Small intestine (tissue), 7 donors: ENCODE measurements at regions not wholly inside any gene's neighbourhood (a gene's known extent, or its start where the extent isn't known, plus 50 kb on each side); places are given as distances from the start of the nearest gene placed in this dataset.

Source experiments
- DNase-seq, 2 donors: peaks; one replicate each; pipeline versions ENCODE4 v3.0.0 to v3.0.0-alpha.2; 2013
- FAIRE-seq: peaks from 2 replicates; lab custom pipeline; 2012; peaks lifted over from hg19 to GRCh38; lab: Jason Lieb, UNC
- H3K27ac ChIP-seq, 3 donors: one replicate each; pipeline ENCODE4 v1.5.1; 2013; ENCODE audit warnings: low read length in 2 of 3, mild to moderate bottlenecking in 2 of 3, control low read depth in 1 of 3, inconsistent platforms in 1 of 3, low read depth in 1 of 3, moderate library complexity in 1 of 3
- H3K27me3 ChIP-seq, 3 donors: one replicate each; pipeline ENCODE4 v1.6.1; 2013; ENCODE audit warnings: low read length in 3 of 3, inconsistent platforms in 1 of 3; ENCODE audit not compliant: control insufficient read depth in 3 of 3, insufficient read depth in 3 of 3
- H3K36me3 ChIP-seq, 3 donors: one replicate each; pipeline ENCODE4 v1.6.1; 2013; ENCODE audit warnings: low read length in 3 of 3, inconsistent platforms in 1 of 3, low read depth in 1 of 3, mild to moderate bottlenecking in 1 of 3, moderate library complexity in 1 of 3; ENCODE audit not compliant: control insufficient read depth in 3 of 3, insufficient read depth in 2 of 3
- H3K4me1 ChIP-seq, 3 donors: one replicate each; pipeline ENCODE4 v1.6.1; 2013; ENCODE audit warnings: low read length in 2 of 3, inconsistent platforms in 1 of 3, low read depth in 1 of 3, mild to moderate bottlenecking in 1 of 3, moderate library complexity in 1 of 3; ENCODE audit not compliant: control insufficient read depth in 3 of 3, insufficient read depth in 2 of 3
- H3K4me3 ChIP-seq, 3 donors: one replicate each; pipeline ENCODE4 v1.5.1; 2013; ENCODE audit warnings: low read length in 3 of 3, control low read depth in 1 of 3, inconsistent platforms in 1 of 3, low read depth in 1 of 3, mild to moderate bottlenecking in 1 of 3, moderate library complexity in 1 of 3
- H3K9me3 ChIP-seq, 2 donors: one replicate each; pipeline ENCODE4 v1.6.1; 2013; ENCODE audit warnings: low read depth in 1 of 2, low read length in 1 of 2; ENCODE audit not compliant: control insufficient read depth in 2 of 2, insufficient read depth in 1 of 2
- WGBS, 3 donors: extraction: QIAGEN DNeasy Blood & Tissue Kit; methylation state at CpG; one replicate each; pipeline ENCODE4 v1.1.7; 2013; 5-methylcytosine and 5-hydroxymethylcytosine counted together
- donor health status: healthy with polysubstance abuse.
- donor health status: control.
- donor health status: control.
- donor health status: Bipolar disorder and iron deficiency.
- donor health status: healthy.

- Histone ChIP-seq H3K27me3 (no peaks in the 10 kb centered on the region), H3K4me1 (peaks cover 0 to 6% (median 0%) of the 10 kb centered on the region in 3 donors), H3K27ac (peak overlapping the region in 1 of 3 donors; percentile 45), H3K4me3 (no peak overlapping the region), H3K36me3 (no peaks in the 10 kb centered on the region), H3K9me3 (no peaks in the 10 kb centered on the region)
- no peak for FAIRE-seq
- DNase-seq = peak; percentile 63 to 75
- 9 to 28% (median 11%) methylated on average over 2 of the region's 2 CpGs for WGBS, 3 donors
Measured at GRCh38 chr4:166493924-166494345, 620.9 kb downstream of the TLL1 start.

GRCh38 chr4:166498546-166498945 is 625.5 kb downstream of the TLL1 start:
- peaks cover 0 to 3% of the 10 kb centered on the region in 2 donors for H3K9me3 ChIP-seq
- FAIRE-seq = no peak
- no peaks in the 10 kb centered on the region for H3K27me3 ChIP-seq
- peaks cover 0 to 6% (median 0%) of the 10 kb centered on the region in 3 donors for H3K4me1 ChIP-seq
- DNase-seq = peak in 1 of 2 donors; percentile 12
- no peak overlapping the region for H3K4me3 ChIP-seq
- H3K27ac ChIP-seq = no peak overlapping the region
- 67 to 87% (median 85%) methylated on average over 3 of the region's 3 CpGs for WGBS, 3 donors
- H3K36me3 ChIP-seq = no peaks in the 10 kb centered on the region

GRCh38 chr4:166499820-166500219 is 626.8 kb downstream of the TLL1 start:
- Histone ChIP-seq H3K27ac (no peak overlapping the region), H3K4me1 (no peaks in the 10 kb centered on the region), H3K9me3 (peaks cover 0 to 3% of the 10 kb centered on the region in 2 donors), H3K36me3 (no peaks in the 10 kb centered on the region), H3K4me3 (no peak overlapping the region), H3K27me3 (no peaks in the 10 kb centered on the region)
- FAIRE-seq (no peak), DNase-seq (no peak)
- 27 to 67% (median 39%) methylated on average over 4 of the region's 4 CpGs for WGBS, 3 donors

- no peak for DNase-seq
- no peak for FAIRE-seq
Measured at GRCh38 chr4:166501941-166502382, 628.9 kb downstream of the TLL1 start.

GRCh38 chr4:166502660-166503059 is 629.6 kb downstream of the TLL1 start:
- 86 to 92% (median 87%) methylated on average over 9 of the region's 9 CpGs for WGBS, 3 donors
- Histone ChIP-seq H3K27ac (no peak overlapping the region), H3K36me3 (no peaks in the 10 kb centered on the region), H3K4me1 (no peaks in the 10 kb centered on the region), H3K9me3 (peaks cover 0 to 3% of the 10 kb centered on the region in 2 donors), H3K27me3 (no peaks in the 10 kb centered on the region), H3K4me3 (no peak overlapping the region)
- no peak for FAIRE-seq
- DNase-seq = no peak

More at GRCh38 chr4:166501941-166502382, 628.9 kb downstream of the TLL1 start:
- Histone ChIP-seq H3K9me3 (peaks cover 0 to 3% of the 10 kb centered on the region in 2 donors), H3K27me3 (no peaks in the 10 kb centered on the region), H3K36me3 (no peaks in the 10 kb centered on the region), H3K4me3 (no peak overlapping the region), H3K27ac (no peak overlapping the region), H3K4me1 (no peaks in the 10 kb centered on the region)
- 66 to 80% (median 78%) methylated on average over 13 of the region's 13 CpGs for WGBS, 3 donors

- H3K36me3 ChIP-seq = no peaks in the 10 kb centered on the region
- H3K4me1 ChIP-seq = no peaks in the 10 kb centered on the region
- WGBS, 3 donors = 80 to 85% (median 82%) methylated on average over 3 of the region's 3 CpGs
- DNase-seq (no peak), FAIRE-seq (no peak)
- H3K27me3 ChIP-seq = no peaks in the 10 kb centered on the region
- no peak overlapping the region for H3K27ac ChIP-seq
- H3K9me3 ChIP-seq = peaks cover 0 to 3% of the 10 kb centered on the region in 2 donors
- no peak overlapping the region for H3K4me3 ChIP-seq
Measured at GRCh38 chr4:166506051-166506450, 633.0 kb downstream of the TLL1 start.

GRCh38 chr4:166512267-166512666 is 639.2 kb downstream of the TLL1 start:
- H3K27me3 ChIP-seq = no peaks in the 10 kb centered on the region
- FAIRE-seq = no peak
- 82 to 85% (median 84%) methylated on average over 5 of the region's 5 CpGs for WGBS, 3 donors

GRCh38 chr4:166518315-166518714 is 645.3 kb downstream of the TLL1 start:
- no peak overlapping the region for H3K27ac ChIP-seq
- WGBS, 3 donors = 64 to 76% (median 66%) methylated on average over 2 of the region's 2 CpGs
- FAIRE-seq = no peak
- no peaks in the 10 kb centered on the region for H3K27me3 ChIP-seq
- no peak for DNase-seq
- no peaks in the 10 kb centered on the region for H3K9me3 ChIP-seq
- H3K4me1 ChIP-seq = no peaks in the 10 kb centered on the region
- H3K36me3 ChIP-seq = no peaks in the 10 kb centered on the region
- no peak overlapping the region for H3K4me3 ChIP-seq

More at GRCh38 chr4:166512267-166512666, 639.2 kb downstream of the TLL1 start:
- Histone ChIP-seq H3K9me3 (no peaks in the 10 kb centered on the region), H3K4me3 (no peak overlapping the region), H3K27ac (no peak overlapping the region), H3K36me3 (no peaks in the 10 kb centered on the region), H3K4me1 (no peaks in the 10 kb centered on the region)
- DNase-seq = no peak

- FAIRE-seq = no peak
- no peak overlapping the region for H3K27ac ChIP-seq
Measured at GRCh38 chr4:166518776-166519175, 645.7 kb downstream of the TLL1 start.

More at GRCh38 chr4:166518776-166519175, 645.7 kb downstream of the TLL1 start:
- 38 to 43% (median 43%) methylated on average over 3 of the region's 3 CpGs for WGBS, 3 donors
- Histone ChIP-seq H3K27me3 (no peaks in the 10 kb centered on the region), H3K4me1 (no peaks in the 10 kb centered on the region), H3K36me3 (no peaks in the 10 kb centered on the region), H3K9me3 (no peaks in the 10 kb centered on the region), H3K4me3 (no peak overlapping the region)
- DNase-seq = no peak
